IPS DF 6.9 (cell line): ENCODE measurements at regions not wholly inside any gene's neighbourhood (a gene's known extent, or its start where the extent isn't known, plus 50 kb on each side); places are given as distances from the start of the nearest gene placed in this dataset.
A peak's percentile ranks its signal among the peaks of the same experiment; 100 is the strongest.

Experiments used
- DNase-seq: peaks from one replicate; pipeline ENCODE4 v3.0.0-alpha.2; 2013; ENCODE audit warnings: low read depth, low spot score
- H3K27ac ChIP-seq: one replicate; pipeline ENCODE4 v1.5.1; 2013; ENCODE audit warnings: low read length, control low read depth
- H3K27me3 ChIP-seq: 2 replicates; pipeline ENCODE4 v1.6.1; 2013; ENCODE audit warnings: mild to moderate bottlenecking, low read length; ENCODE audit not compliant: control insufficient read depth, insufficient read depth
- H3K36me3 ChIP-seq: 2 replicates; pipeline ENCODE4 v1.6.1; 2013; ENCODE audit warnings: low read length; ENCODE audit not compliant: control insufficient read depth, insufficient read depth
- H3K4me1 ChIP-seq: 2 replicates; pipeline ENCODE4 v1.6.1; 2013; ENCODE audit warnings: low read length; ENCODE audit not compliant: control insufficient read depth, insufficient read depth
- H3K4me3 ChIP-seq: 2 replicates; pipeline ENCODE4 v1.5.1; 2013; ENCODE audit warnings: mild to moderate bottlenecking, low read length
- H3K9me3 ChIP-seq: 2 replicates; pipeline ENCODE4 v1.6.1; 2013; ENCODE audit warnings: low read length, inconsistent platforms; ENCODE audit not compliant: control insufficient read depth, insufficient read depth
- WGBS: extraction: QIAGEN DNeasy Blood & Tissue Kit; methylation state at CpG from one replicate; pipeline ENCODE4 v1.1.7; 2013; ENCODE audit warnings: mixed read lengths, missing lambda C conversion rate; ENCODE audit not compliant: insufficient read length, insufficient coverage; 5-methylcytosine and 5-hydroxymethylcytosine counted together

GRCh38 chr3:146899171-146899570 lies 294.0 kb upstream of the PLSCR5 start:
- DNase-seq: no peak
- H3K9me3 ChIP-seq: no peaks in the 10 kb centered on the region
- H3K4me1 ChIP-seq: no peaks in the 10 kb centered on the region
- H3K27me3 ChIP-seq: no peaks in the 10 kb centered on the region
- no peaks in the 10 kb centered on the region for H3K36me3 ChIP-seq
- WGBS: no CpG with 5 or more reads among the region's 3 CpGs
- no peak overlapping the region for H3K4me3 ChIP-seq
- no peak overlapping the region for H3K27ac ChIP-seq

GRCh38 chr3:146896711-146897110 lies 291.6 kb upstream of the PLSCR5 start:
- no peak for DNase-seq
- H3K9me3 ChIP-seq: no peaks in the 10 kb centered on the region
- H3K27ac ChIP-seq: no peak overlapping the region
- no CpG with 5 or more reads among the region's 4 CpGs for WGBS
- no peak overlapping the region for H3K4me3 ChIP-seq
- H3K27me3 ChIP-seq: no peaks in the 10 kb centered on the region
- no peaks in the 10 kb centered on the region for H3K4me1 ChIP-seq
- no peaks in the 10 kb centered on the region for H3K36me3 ChIP-seq

DNA sequence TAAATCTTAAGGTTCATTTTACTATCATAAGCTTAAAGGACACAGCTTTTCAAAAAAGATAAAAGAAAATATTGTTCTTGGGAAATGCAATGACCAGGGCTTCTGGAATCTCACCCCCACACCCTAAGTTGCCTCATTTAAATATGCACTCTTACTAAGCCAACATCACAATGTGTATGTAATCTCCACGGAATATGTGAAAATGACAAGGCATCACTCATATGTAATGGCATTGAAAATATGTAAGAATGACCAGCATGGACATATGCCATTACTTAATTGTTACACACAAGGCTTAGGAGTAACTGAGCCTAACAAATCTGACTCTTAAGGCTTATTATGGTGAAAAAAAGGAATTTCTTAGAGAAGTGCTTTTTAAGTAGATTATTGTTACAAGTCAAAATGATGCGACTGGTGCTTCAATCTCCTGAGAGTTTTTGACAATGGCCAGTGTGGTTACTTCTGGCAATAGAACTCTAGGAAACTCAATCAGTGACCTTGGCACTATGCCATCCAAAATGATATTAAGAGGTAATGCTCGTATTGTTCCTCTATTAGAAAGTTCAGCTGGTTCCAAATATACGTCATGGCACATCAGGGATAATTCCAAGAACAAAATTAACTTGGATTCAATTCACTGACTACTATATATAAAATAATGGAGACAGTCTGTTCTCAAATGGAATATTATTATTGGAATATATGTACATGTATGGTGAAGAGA lies 290.0 kb upstream of the PLSCR5 start:
- no peaks in the 10 kb centered on the region for H3K4me1 ChIP-seq
- WGBS: no CpG with 5 or more reads among the region's 4 CpGs
- H3K9me3 ChIP-seq: no peaks in the 10 kb centered on the region
- DNase-seq: no peak
- no peaks in the 10 kb centered on the region for H3K27me3 ChIP-seq
- no peak overlapping the region for H3K27ac ChIP-seq
- no peaks in the 10 kb centered on the region for H3K36me3 ChIP-seq
- no peak overlapping the region for H3K4me3 ChIP-seq

DNA sequence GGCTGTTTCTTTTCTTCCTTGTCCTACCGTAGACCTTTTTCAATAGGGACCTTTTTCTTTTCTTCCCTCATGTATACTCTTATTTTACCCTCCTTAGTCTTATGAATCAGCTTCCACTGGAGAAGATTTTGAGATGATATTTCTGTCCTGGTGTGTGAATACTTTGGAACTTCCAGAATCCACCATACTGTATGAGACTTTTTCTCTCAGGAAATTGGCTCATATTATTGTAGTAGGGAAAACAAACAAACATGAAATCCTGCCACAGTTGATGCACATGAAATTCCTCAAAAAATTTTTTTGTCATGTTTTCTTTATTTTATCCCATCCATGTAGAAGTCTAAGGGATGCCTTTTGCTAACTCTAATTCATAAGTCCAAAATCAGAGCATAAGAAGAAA lies 289.3 kb upstream of the PLSCR5 start:
- Histone ChIP-seq H3K4me3 (no peak overlapping the region), H3K9me3 (no peaks in the 10 kb centered on the region), H3K4me1 (no peaks in the 10 kb centered on the region), H3K36me3 (no peaks in the 10 kb centered on the region), H3K27me3 (no peaks in the 10 kb centered on the region), H3K27ac (no peak overlapping the region)
- no peak for DNase-seq
- no CpG with 5 or more reads among the region's 1 CpG for WGBS

- Histone ChIP-seq H3K27ac (no peak overlapping the region), H3K9me3 (no peaks in the 10 kb centered on the region), H3K36me3 (no peaks in the 10 kb centered on the region), H3K4me3 (no peak overlapping the region), H3K4me1 (no peaks in the 10 kb centered on the region), H3K27me3 (no peaks in the 10 kb centered on the region)
- DNase-seq: peak; percentile 7
- WGBS: no CpG with 5 or more reads among the region's 5 CpGs
Observed at GRCh38 chr3:146892041-146892440, 286.9 kb upstream of the PLSCR5 start.

DNA sequence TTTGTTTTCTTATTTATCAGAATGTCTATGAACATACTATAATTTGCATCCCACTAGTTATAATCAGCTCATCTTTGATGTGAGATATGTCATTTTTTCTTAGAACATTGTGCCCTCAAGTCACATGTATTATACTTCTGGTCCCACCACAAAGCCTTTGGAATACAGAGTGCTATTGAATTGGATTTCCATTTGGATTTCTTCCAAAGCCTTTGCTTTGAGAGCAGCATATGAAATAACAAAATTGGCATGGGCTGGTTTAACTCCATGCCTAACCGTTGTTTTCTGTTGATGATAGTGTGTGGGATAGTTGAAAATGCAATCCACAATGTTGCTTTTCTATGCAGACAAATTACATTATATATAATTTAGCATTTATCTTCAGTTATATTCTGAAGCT lies 284.5 kb upstream of the PLSCR5 start:
- no peak for DNase-seq
- Histone ChIP-seq H3K9me3 (no peaks in the 10 kb centered on the region), H3K4me1 (no peaks in the 10 kb centered on the region), H3K27ac (no peak overlapping the region), H3K36me3 (no peaks in the 10 kb centered on the region), H3K4me3 (no peak overlapping the region), H3K27me3 (no peaks in the 10 kb centered on the region)
- no CpG with 5 or more reads among the region's 1 CpG for WGBS

DNA sequence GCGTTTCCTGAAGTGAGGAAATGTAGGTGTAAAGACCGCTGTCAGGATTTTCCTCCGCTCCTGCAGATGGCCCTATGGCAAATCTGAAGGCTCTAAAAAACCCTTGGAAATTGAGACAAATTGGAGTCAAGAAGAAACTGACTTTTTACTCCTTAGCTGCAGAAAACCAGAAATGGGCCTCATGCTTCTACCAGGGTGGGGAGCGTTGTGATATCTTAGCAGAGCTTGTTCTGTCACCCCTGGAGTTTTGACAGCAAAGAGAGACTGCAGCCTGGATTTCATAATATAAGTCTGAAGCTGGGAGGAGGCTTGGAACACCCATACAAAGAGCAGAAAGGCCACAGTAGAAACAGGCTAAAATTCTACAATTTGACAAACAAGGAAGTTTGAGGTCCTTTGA lies 283.0 kb upstream of the PLSCR5 start:
- Histone ChIP-seq H3K9me3 (no peaks in the 10 kb centered on the region), H3K27ac (no peak overlapping the region), H3K4me3 (no peak overlapping the region), H3K27me3 (no peaks in the 10 kb centered on the region), H3K36me3 (no peaks in the 10 kb centered on the region), H3K4me1 (no peaks in the 10 kb centered on the region)
- DNase-seq: no peak
- WGBS: no CpG with 5 or more reads among the region's 4 CpGs

DNA sequence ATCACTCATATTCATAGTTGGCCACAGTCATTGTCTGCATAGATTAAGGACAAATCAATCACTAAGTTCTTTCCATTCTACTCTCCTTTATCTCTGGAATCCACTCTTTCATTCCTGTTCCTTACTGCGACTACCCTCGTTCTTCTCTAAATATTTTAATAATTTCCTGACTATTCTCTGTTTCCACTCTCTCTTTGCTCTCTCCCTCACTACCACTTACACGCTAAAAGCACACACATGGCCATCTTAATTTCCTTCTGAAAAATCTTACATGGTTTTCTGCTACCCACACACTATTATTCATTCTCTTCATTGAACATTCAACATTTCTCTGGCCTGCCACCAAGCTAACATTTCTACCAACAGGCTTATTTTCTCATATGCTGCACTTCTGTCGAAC lies 279.6 kb upstream of the PLSCR5 start:
- no peak for DNase-seq
- no peaks in the 10 kb centered on the region for H3K9me3 ChIP-seq
- no peak overlapping the region for H3K27ac ChIP-seq
- H3K27me3 ChIP-seq: no peaks in the 10 kb centered on the region
- 100% methylated on average over 3 of the region's 4 CpGs for WGBS
- no peak overlapping the region for H3K4me3 ChIP-seq
- H3K36me3 ChIP-seq: no peaks in the 10 kb centered on the region
- H3K4me1 ChIP-seq: no peaks in the 10 kb centered on the region

DNA sequence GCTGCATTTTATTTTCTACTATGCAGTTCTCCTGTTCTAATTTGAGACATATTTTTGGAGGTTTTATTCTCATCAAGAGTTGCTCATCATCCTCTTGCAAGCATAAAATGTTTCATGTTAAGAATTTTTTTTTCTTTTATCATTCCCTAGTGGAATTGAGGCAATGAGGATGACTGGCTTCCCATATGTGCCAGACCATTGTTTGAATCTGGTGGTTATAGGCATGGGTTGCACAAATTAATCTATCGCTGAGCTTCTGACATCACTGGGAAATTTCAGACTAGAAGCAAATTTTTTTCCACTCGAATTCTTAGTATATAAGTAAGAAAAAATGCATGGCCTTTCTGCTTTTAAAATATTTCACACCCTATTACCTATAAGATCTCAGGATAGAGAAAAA lies 279.1 kb upstream of the PLSCR5 start:
- H3K27ac ChIP-seq: no peak overlapping the region
- H3K36me3 ChIP-seq: no peaks in the 10 kb centered on the region
- DNase-seq: no peak
- no peaks in the 10 kb centered on the region for H3K27me3 ChIP-seq
- WGBS: no CpG with 5 or more reads among the region's 2 CpGs
- H3K9me3 ChIP-seq: no peaks in the 10 kb centered on the region
- no peaks in the 10 kb centered on the region for H3K4me1 ChIP-seq
- no peak overlapping the region for H3K4me3 ChIP-seq

GRCh38 chr3:146883288-146883687 lies 278.1 kb upstream of the PLSCR5 start:
- WGBS: no CpG with 5 or more reads among the region's 1 CpG
- Histone ChIP-seq H3K27me3 (no peaks in the 10 kb centered on the region), H3K27ac (no peak overlapping the region), H3K9me3 (no peaks in the 10 kb centered on the region), H3K36me3 (no peaks in the 10 kb centered on the region), H3K4me1 (no peaks in the 10 kb centered on the region), H3K4me3 (no peak overlapping the region)
- no peak for DNase-seq
